HL-60 (cell line): ENCODE measurements at regions not wholly inside any gene's neighbourhood (a gene's known extent, or its start where the extent isn't known, plus 50 kb on each side); places are given as distances from the start of the nearest gene placed in this dataset.

ENCODE experiments used
- GABPA ChIP-seq: IDR thresholded peaks from 2 replicates; pipeline ENCODE4 v1.6.1; 2012; ENCODE audit warnings: low read depth
- POLR2AphosphoS5 ChIP-seq: IDR thresholded peaks from 2 replicates; pipeline ENCODE4 v1.6.1; 2012; ENCODE audit warnings: low read depth
- SPI1 ChIP-seq: IDR thresholded peaks from 2 replicates; pipeline ENCODE4 v1.6.1; 2012; ENCODE audit warnings: low read depth, mild to moderate bottlenecking, borderline replicate concordance
- TF ChIP-seq, protein P1 (sequence below): IDR thresholded peaks from one replicate; pipeline ENCODE4 v1.5.1; 2011; ENCODE audit warnings: low read length, control low read depth, inconsistent platforms; ENCODE audit not compliant: insufficient read depth
- TF ChIP-seq, protein P2 (sequence below): IDR thresholded peaks from 2 replicates; pipeline ENCODE4 v1.6.1; 2012; ENCODE audit warnings: low read depth; ENCODE audit not compliant: insufficient replicate concordance

DNA sequence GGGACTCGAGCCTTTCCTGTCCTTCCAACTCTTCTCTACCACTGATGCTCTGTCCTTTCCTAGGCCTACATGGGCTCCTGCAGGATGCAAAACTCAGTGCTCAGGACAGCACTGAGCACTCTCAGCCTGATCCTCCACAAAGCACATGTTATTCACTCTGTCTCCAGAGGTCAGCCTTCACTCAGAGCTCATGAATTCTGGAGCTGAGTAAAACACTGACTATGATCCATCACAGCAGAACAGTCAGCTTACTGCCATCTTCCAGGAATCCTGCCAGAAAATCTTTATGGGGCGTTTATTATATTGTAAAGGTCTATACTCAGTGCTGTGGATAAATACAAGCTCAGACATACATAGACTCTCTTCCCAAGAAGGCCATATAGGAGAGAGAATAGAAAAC, 121.5 kb upstream of the CPEB2 start:
- TF ChIP-seq POLR2AphosphoS5 = no peak
- TF ChIP-seq, protein P1, sequence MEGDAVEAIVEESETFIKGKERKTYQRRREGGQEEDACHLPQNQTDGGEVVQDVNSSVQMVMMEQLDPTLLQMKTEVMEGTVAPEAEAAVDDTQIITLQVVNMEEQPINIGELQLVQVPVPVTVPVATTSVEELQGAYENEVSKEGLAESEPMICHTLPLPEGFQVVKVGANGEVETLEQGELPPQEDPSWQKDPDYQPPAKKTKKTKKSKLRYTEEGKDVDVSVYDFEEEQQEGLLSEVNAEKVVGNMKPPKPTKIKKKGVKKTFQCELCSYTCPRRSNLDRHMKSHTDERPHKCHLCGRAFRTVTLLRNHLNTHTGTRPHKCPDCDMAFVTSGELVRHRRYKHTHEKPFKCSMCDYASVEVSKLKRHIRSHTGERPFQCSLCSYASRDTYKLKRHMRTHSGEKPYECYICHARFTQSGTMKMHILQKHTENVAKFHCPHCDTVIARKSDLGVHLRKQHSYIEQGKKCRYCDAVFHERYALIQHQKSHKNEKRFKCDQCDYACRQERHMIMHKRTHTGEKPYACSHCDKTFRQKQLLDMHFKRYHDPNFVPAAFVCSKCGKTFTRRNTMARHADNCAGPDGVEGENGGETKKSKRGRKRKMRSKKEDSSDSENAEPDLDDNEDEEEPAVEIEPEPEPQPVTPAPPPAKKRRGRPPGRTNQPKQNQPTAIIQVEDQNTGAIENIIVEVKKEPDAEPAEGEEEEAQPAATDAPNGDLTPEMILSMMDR = no peak
- no peak for TF ChIP-seq SPI1
- no peak for TF ChIP-seq GABPA
- TF ChIP-seq, protein P2, sequence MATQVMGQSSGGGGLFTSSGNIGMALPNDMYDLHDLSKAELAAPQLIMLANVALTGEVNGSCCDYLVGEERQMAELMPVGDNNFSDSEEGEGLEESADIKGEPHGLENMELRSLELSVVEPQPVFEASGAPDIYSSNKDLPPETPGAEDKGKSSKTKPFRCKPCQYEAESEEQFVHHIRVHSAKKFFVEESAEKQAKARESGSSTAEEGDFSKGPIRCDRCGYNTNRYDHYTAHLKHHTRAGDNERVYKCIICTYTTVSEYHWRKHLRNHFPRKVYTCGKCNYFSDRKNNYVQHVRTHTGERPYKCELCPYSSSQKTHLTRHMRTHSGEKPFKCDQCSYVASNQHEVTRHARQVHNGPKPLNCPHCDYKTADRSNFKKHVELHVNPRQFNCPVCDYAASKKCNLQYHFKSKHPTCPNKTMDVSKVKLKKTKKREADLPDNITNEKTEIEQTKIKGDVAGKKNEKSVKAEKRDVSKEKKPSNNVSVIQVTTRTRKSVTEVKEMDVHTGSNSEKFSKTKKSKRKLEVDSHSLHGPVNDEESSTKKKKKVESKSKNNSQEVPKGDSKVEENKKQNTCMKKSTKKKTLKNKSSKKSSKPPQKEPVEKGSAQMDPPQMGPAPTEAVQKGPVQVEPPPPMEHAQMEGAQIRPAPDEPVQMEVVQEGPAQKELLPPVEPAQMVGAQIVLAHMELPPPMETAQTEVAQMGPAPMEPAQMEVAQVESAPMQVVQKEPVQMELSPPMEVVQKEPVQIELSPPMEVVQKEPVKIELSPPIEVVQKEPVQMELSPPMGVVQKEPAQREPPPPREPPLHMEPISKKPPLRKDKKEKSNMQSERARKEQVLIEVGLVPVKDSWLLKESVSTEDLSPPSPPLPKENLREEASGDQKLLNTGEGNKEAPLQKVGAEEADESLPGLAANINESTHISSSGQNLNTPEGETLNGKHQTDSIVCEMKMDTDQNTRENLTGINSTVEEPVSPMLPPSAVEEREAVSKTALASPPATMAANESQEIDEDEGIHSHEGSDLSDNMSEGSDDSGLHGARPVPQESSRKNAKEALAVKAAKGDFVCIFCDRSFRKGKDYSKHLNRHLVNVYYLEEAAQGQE = no peak
